MM.1S (cell line): ENCODE measurements at regions not wholly inside any gene's neighbourhood (a gene's known extent, or its start where the extent isn't known, plus 50 kb on each side); places are given as distances from the start of the nearest gene placed in this dataset.

Experiments
- EZH2 ChIP-seq: fragments of 300-600 bp; sonication (generic); optimal IDR thresholded peaks from 2 replicates; pipeline ENCODE3; 2017; ENCODE audit warnings: low read depth, mild to moderate bottlenecking, antibody characterized with exemption, low read length, mixed read lengths
- TF ChIP-seq, protein P1 (sequence below): fragments of 300-600 bp; sonication (generic); IDR thresholded peaks from 2 replicates; pipeline ENCODE4 v1.5.1; 2016; ENCODE audit warnings: antibody characterized with exemption, low read length, mixed read lengths

DNA sequence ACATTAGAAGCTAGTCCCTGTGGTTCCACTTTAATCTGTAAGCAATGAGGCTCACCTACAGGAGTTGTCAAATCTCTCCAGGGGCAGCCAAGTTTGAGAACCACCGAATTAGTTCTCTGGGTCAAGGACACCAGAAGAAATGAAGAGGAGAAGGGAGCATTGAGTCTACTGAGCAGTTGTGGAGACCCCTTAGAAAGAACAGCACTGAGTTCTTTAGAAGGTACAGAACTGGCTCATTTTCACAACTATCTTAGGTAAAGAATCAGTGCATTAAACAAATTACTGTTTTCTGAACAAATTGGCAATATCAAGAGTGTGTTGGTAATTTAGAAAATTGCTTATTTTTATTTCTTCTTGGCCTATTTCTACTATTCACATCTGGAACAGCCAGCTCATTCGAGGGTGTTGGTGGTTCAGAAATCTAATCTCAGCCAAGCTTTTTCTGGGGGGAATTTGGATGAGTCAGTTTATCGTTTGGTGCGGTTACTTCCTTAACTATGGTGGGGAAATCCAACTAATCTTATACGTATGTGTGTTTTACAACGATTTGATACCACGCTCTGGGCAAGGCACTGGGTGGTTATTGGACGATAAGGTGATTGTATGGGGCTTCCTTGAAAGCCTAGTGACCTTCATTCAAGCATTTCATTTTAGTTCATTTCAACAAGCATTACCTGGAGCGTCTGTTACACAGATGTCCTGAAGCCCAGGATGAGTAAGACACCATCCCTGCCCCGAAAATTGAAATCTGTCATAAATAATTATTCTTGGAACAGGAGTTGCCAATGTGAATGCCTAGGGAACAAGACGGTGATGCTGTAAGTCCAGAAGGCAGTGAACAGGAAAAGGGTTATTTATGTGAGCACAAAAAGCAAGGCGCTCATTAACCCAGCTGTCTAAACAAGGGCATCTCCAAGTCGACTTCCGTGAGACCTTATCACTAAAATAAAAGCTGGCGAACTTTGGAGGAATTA, 52.0 kb upstream of the TMPRSS2 start:
- TF ChIP-seq, protein P1, sequence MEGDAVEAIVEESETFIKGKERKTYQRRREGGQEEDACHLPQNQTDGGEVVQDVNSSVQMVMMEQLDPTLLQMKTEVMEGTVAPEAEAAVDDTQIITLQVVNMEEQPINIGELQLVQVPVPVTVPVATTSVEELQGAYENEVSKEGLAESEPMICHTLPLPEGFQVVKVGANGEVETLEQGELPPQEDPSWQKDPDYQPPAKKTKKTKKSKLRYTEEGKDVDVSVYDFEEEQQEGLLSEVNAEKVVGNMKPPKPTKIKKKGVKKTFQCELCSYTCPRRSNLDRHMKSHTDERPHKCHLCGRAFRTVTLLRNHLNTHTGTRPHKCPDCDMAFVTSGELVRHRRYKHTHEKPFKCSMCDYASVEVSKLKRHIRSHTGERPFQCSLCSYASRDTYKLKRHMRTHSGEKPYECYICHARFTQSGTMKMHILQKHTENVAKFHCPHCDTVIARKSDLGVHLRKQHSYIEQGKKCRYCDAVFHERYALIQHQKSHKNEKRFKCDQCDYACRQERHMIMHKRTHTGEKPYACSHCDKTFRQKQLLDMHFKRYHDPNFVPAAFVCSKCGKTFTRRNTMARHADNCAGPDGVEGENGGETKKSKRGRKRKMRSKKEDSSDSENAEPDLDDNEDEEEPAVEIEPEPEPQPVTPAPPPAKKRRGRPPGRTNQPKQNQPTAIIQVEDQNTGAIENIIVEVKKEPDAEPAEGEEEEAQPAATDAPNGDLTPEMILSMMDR: no peak
- no peak for TF ChIP-seq EZH2
